Uterus (tissue), 3 donors: ENCODE measurements at regions not wholly inside any gene's neighbourhood (a gene's known extent, or its start where the extent isn't known, plus 50 kb on each side); places are given as distances from the start of the nearest gene placed in this dataset.

Source experiments
- DNase-seq, 2 donors: peaks; one replicate each; pipeline ENCODE4 v3.0.0-alpha.2; 2019 to 2020
- H3K27ac ChIP-seq, 2 donors: fragments of 200-600 bp; sonication (generic); 1 replicate in 1 of 2; 2 replicates in 1 of 2; pipeline ENCODE4 v1.5.1; 2016 to 2018
- H3K27me3 ChIP-seq, 2 donors: fragments of 200-600 bp; sonication (generic); one replicate each; pipeline ENCODE4 v1.5.1; 2018 to 2019; ENCODE audit warnings: control low read depth in 1 of 2
- H3K36me3 ChIP-seq, 2 donors: fragments of 200-600 bp; sonication (generic); one replicate each; pipeline ENCODE4 v1.5.1; 2019; ENCODE audit warnings: control low read depth in 1 of 2
- H3K4me1 ChIP-seq, 2 donors: fragments of 200-600 bp; sonication (generic); one replicate each; pipeline ENCODE4 v1.5.1; 2018 to 2019; ENCODE audit warnings: control low read depth in 1 of 2
- H3K4me3 ChIP-seq, 2 donors: fragments of 200-600 bp; sonication (generic); 1 replicate in 1 of 2; 2 replicates in 1 of 2; pipeline ENCODE4 v1.5.1; 2018 to 2019; ENCODE audit warnings: mild to moderate bottlenecking in 1 of 2
- H3K9me3 ChIP-seq, 2 donors: fragments of 200-600 bp; sonication (generic); one replicate each; pipeline ENCODE4 v1.5.1; 2019; ENCODE audit warnings: control low read depth in 1 of 2
- CTCF ChIP-seq, 4 experiments: fragments of 200-600 bp in 2 of 4; fragments of 450-650 bp in 2 of 4; sonication (generic) in 2 of 4; IDR thresholded peaks; one replicate each; pipeline ENCODE4 v1.5.1; 2016 to 2019; ENCODE audit warnings: antibody characterized with exemption in 4 of 4, mild to moderate bottlenecking in 2 of 4, moderate library complexity in 1 of 4
- POLR2A ChIP-seq, 2 donors: fragments of 450-650 bp; IDR thresholded peaks; one replicate each; pipeline ENCODE4 v1.6.1; 2016; ENCODE audit warnings: antibody characterized with exemption in 2 of 2, mild to moderate bottlenecking in 1 of 2, moderate library complexity in 1 of 2
- intact Hi-C: fragments of 100-400 bp; cut with DNase I; formaldehyde crosslinking; loops from one replicate; pipeline ENCODE4 v1.15.1; 2023; ENCODE audit warnings: low total_unique reads
- donor health status: DM: yes; HTN: yes; CAD: no.

GRCh38 chr10:118910702-118911101, 118.8 kb upstream of the NANOS1 start:
- Histone ChIP-seq H3K9me3 (no peaks in the 10 kb centered on the region), H3K27me3 (no peaks in the 10 kb centered on the region), H3K4me3 (no peak overlapping the region), H3K4me1 (no peaks in the 10 kb centered on the region), H3K36me3 (no peaks in the 10 kb centered on the region), H3K27ac (no peak overlapping the region)
- TF ChIP-seq POLR2A (IDR thresholded peaks at IDR 0.05) (no peak), CTCF (IDR thresholded peaks at IDR 0.05) (no peak)
- intact Hi-C loops, result no loop called here
- no peak for DNase-seq

GRCh38 chr10:118911363-118911762, 118.2 kb upstream of the NANOS1 start:
- no peak overlapping the region for H3K27ac ChIP-seq
- no peaks in the 10 kb centered on the region for H3K9me3 ChIP-seq
- H3K36me3 ChIP-seq, result no peaks in the 10 kb centered on the region
- H3K27me3 ChIP-seq, result no peaks in the 10 kb centered on the region
- no peaks in the 10 kb centered on the region for H3K4me1 ChIP-seq
- H3K4me3 ChIP-seq, result no peak overlapping the region
- TF ChIP-seq POLR2A (IDR thresholded peaks at IDR 0.05) (no peak), CTCF (IDR thresholded peaks at IDR 0.05) (no peak)
- DNase-seq, result no peak
- intact Hi-C loops, result no loop called here

GRCh38 chr10:118912961-118913600, 116.4 kb upstream of the NANOS1 start:
- Histone ChIP-seq H3K9me3 (no peaks in the 10 kb centered on the region), H3K27me3 (no peaks in the 10 kb centered on the region), H3K4me1 (no peaks in the 10 kb centered on the region), H3K4me3 (no peak overlapping the region), H3K27ac (no peak overlapping the region), H3K36me3 (no peaks in the 10 kb centered on the region)
- intact Hi-C loops, result no loop called here
- no peak for TF ChIP-seq POLR2A (IDR thresholded peaks at IDR 0.05)
- no peak for DNase-seq

- Histone ChIP-seq H3K4me3 (no peak overlapping the region), H3K4me1 (no peaks in the 10 kb centered on the region), H3K36me3 (no peaks in the 10 kb centered on the region), H3K27ac (no peak overlapping the region), H3K27me3 (no peaks in the 10 kb centered on the region), H3K9me3 (no peaks in the 10 kb centered on the region)
- intact Hi-C loops, result no loop called here
- TF ChIP-seq CTCF (IDR thresholded peaks at IDR 0.05) (no peak), POLR2A (IDR thresholded peaks at IDR 0.05) (no peak)
- no peak for DNase-seq
Observed at GRCh38 chr10:118913825-118914224, 115.7 kb upstream of the NANOS1 start.

- no peaks in the 10 kb centered on the region for H3K9me3 ChIP-seq
- H3K4me1 ChIP-seq, result no peaks in the 10 kb centered on the region
- no peak for TF ChIP-seq POLR2A (IDR thresholded peaks at IDR 0.05)
- TF ChIP-seq CTCF (IDR thresholded peaks at IDR 0.05), result no peak
- no peak overlapping the region for H3K27ac ChIP-seq
- intact Hi-C loops, result no loop called here
- DNase-seq, result no peak
- H3K27me3 ChIP-seq, result no peaks in the 10 kb centered on the region
- H3K36me3 ChIP-seq, result no peaks in the 10 kb centered on the region
- no peak overlapping the region for H3K4me3 ChIP-seq
Observed at GRCh38 chr10:118914629-118915028, 114.9 kb upstream of the NANOS1 start.

- Histone ChIP-seq H3K27me3 (no peaks in the 10 kb centered on the region), H3K4me1 (no peaks in the 10 kb centered on the region), H3K27ac (no peak overlapping the region), H3K9me3 (no peaks in the 10 kb centered on the region), H3K4me3 (no peak overlapping the region), H3K36me3 (no peaks in the 10 kb centered on the region)
- TF ChIP-seq CTCF (IDR thresholded peaks at IDR 0.05), result no peak
- TF ChIP-seq POLR2A (IDR thresholded peaks at IDR 0.05), result no peak
- intact Hi-C loops, result no loop called here
- no peak for DNase-seq
Observed at GRCh38 chr10:118915161-118915560, 114.4 kb upstream of the NANOS1 start.
